ENCODE measurements at regions not wholly inside any gene's neighbourhood (a gene's known extent, or its start where the extent isn't known, plus 50 kb on each side); places are given as distances from the start of the nearest gene placed in this dataset.
A peak's percentile ranks its signal among the peaks of the same experiment; 100 is the strongest.

- DNase-seq (ENCODE audit: low spot score): no peak
Observed at GRCh38 chr9:629146-629545, 212.4 kb upstream of the DMRT1 start.

- DNase-seq (ENCODE audit: low spot score): no peak
Observed at GRCh38 chr9:630817-631216, 210.7 kb upstream of the DMRT1 start.

GRCh38 chr9:631596-631995 lies 209.9 kb upstream of the DMRT1 start:
- no peak for DNase-seq (ENCODE audit: low spot score)

- DNase-seq (ENCODE audit: low spot score): no peak
Observed at GRCh38 chr9:633461-633860, 208.0 kb upstream of the DMRT1 start.

- DNase-seq (ENCODE audit: low spot score): no peak
Observed at GRCh38 chr9:636931-637591, 204.4 kb upstream of the DMRT1 start.

GRCh38 chr9:638152-638551 lies 203.3 kb upstream of the DMRT1 start:
- DNase-seq (ENCODE audit: low spot score): no peak

- no peak for DNase-seq (ENCODE audit: low spot score)
Observed at GRCh38 chr9:642014-642413, 199.5 kb upstream of the DMRT1 start.

- no peak for DNase-seq (ENCODE audit: low spot score)
Observed at GRCh38 chr9:643966-644365, 197.5 kb upstream of the DMRT1 start.

- no peak for DNase-seq (ENCODE audit: low spot score)
Observed at GRCh38 chr9:647522-647921, 194.0 kb upstream of the DMRT1 start.

GRCh38 chr9:649128-650074 lies 192.1 kb upstream of the DMRT1 start:
- DNase-seq (ENCODE audit: low spot score): no peak

GRCh38 chr9:650362-650761 lies 191.1 kb upstream of the DMRT1 start:
- no peak for DNase-seq (ENCODE audit: low spot score)

- DNase-seq (ENCODE audit: low spot score): no peak
Observed at GRCh38 chr9:651371-651770, 190.1 kb upstream of the DMRT1 start.

- no peak for DNase-seq (ENCODE audit: low spot score)
Observed at GRCh38 chr9:652914-653313, 188.6 kb upstream of the DMRT1 start.

- DNase-seq (ENCODE audit: low spot score): no peak
Observed at GRCh38 chr9:653421-653820, 188.1 kb upstream of the DMRT1 start.

GRCh38 chr9:653856-654387 lies 187.6 kb upstream of the DMRT1 start:
- no peak for DNase-seq (ENCODE audit: low spot score)

GRCh38 chr9:655875-656274 lies 185.6 kb upstream of the DMRT1 start:
- DNase-seq (ENCODE audit: low spot score): peak; percentile 59

GRCh38 chr9:656926-657568 lies 184.4 kb upstream of the DMRT1 start:
- no peak for DNase-seq (ENCODE audit: low spot score)

GRCh38 chr9:659286-659685 lies 182.2 kb upstream of the DMRT1 start:
- DNase-seq (ENCODE audit: low spot score): no peak

GRCh38 chr9:660227-660626 lies 181.3 kb upstream of the DMRT1 start:
- no peak for DNase-seq (ENCODE audit: low spot score)

- DNase-seq (ENCODE audit: low spot score): no peak
Observed at GRCh38 chr9:663541-663940, 178.0 kb upstream of the DMRT1 start.

GRCh38 chr9:665296-665695 lies 176.2 kb upstream of the DMRT1 start:
- DNase-seq (ENCODE audit: low spot score): no peak

- no peak for DNase-seq (ENCODE audit: low spot score)
Observed at GRCh38 chr9:671997-672396, 169.5 kb upstream of the DMRT1 start.
